ENCODE measurements at regions not wholly inside any gene's neighbourhood (a gene's known extent, or its start where the extent isn't known, plus 50 kb on each side); places are given as distances from the start of the nearest gene placed in this dataset.

DNA sequence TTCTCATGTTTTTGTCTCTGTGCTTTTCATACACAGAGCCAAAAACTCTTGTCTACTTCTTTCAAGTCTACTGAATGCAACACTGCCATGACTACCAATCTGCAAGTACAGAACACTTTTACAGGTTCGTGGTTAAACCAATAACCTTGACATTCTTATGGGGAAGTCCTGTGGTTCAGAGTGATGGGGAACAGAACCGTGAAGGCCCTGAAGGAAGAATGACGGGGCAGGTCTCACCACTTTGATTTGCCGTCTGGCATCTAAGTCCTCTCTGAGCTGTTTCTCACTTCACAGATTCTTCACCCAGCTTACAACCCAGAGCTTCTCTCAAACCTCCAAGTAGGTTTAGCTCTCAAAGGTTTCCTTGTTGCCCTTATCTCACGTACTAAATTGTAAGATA is 117.5 kb upstream of the SNTG2 start:
- no peaks in the 10 kb centered on the region for H3K79me1 ChIP-seq (ENCODE audit: low read length)
- H3K27me3 ChIP-seq (ENCODE audit: insufficient read depth, low read length) = no peaks in the 10 kb centered on the region
- no peaks in the 10 kb centered on the region for H3K79me2 ChIP-seq (ENCODE audit: control insufficient read depth, insufficient read depth, low read length, poor library complexity)
- no peak overlapping the region for H2AK5ac ChIP-seq (ENCODE audit: low read length)
- H3K4ac ChIP-seq (ENCODE audit: low read depth, low read length) = no peak overlapping the region
- DNase-seq = no peak
- no peak overlapping the region for H4K91ac ChIP-seq (ENCODE audit: low read depth, low read length)
- no peaks in the 10 kb centered on the region for H3K36me3 ChIP-seq (ENCODE audit: control insufficient read depth in 1 of 2, insufficient read depth in 2 of 2, low read length in 2 of 2)
- no peak overlapping the region for H3K18ac ChIP-seq (ENCODE audit: low read length)
- no peak overlapping the region for H2BK120ac ChIP-seq (ENCODE audit: insufficient read depth, low read length, poor library complexity)
- H2BK5ac ChIP-seq (ENCODE audit: low read depth, low read length, poor library complexity) = no peak overlapping the region
- H3K14ac ChIP-seq (ENCODE audit: low read length) = no peak overlapping the region
- no peak overlapping the region for H3K9ac ChIP-seq (ENCODE audit: low read length)
- no peak overlapping the region for H3K23ac ChIP-seq (ENCODE audit: low read length)
- peaks cover 2% of the 10 kb centered on the region for H3K9me3 ChIP-seq (ENCODE audit: insufficient read depth, low read depth, low read length)
- H4K8ac ChIP-seq (ENCODE audit: low read depth, low read length) = no peak overlapping the region
- H3K27ac ChIP-seq (ENCODE audit: low read depth, low read length) = no peak overlapping the region
- no peak overlapping the region for H3K4me2 ChIP-seq (ENCODE audit: low read length)
- H3K4me1 ChIP-seq (ENCODE audit: control insufficient read depth in 1 of 2, insufficient read depth in 2 of 2, low read length in 2 of 2) = no peaks in the 10 kb centered on the region
- no peak overlapping the region for H2BK12ac ChIP-seq (ENCODE audit: low read length)
- H4K12ac ChIP-seq (ENCODE audit: low read depth, low read length) = no peak overlapping the region
- H2AFZ ChIP-seq (ENCODE audit: insufficient read depth, low read length, poor library complexity) = no peak overlapping the region
- H3K4me3 ChIP-seq (ENCODE audit: low read depth, low read length) = no peak overlapping the region
- no CpG with 5 or more reads among the region's 5 CpGs for WGBS (ENCODE audit: extremely low coverage, insufficient coverage, insufficient read length)

DNA sequence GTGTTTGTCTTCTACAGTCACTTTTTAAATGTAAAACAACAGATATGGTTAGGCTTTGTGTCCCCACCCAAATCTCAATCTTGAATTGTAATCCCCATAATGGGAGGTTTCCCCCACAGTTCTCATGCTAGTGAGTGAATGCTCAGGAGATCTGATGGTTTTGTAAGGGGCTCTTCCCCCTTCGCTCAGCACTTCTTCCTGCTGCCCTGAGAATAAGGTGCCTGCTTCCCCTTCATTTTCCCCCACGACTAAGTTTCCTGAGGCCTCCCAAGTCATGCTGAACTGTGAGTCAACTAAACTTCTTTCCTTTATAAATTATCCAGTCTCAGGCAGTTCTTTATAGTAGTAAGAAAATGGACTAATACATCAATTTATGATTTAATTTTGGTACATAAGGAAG is 118.0 kb upstream of the SNTG2 start:
- H3K27ac ChIP-seq (ENCODE audit: low read depth, low read length) = no peak overlapping the region
- H2AK5ac ChIP-seq (ENCODE audit: low read length) = no peak overlapping the region
- H4K12ac ChIP-seq (ENCODE audit: low read depth, low read length) = no peak overlapping the region
- no peak overlapping the region for H2BK12ac ChIP-seq (ENCODE audit: low read length)
- H3K18ac ChIP-seq (ENCODE audit: low read length) = no peak overlapping the region
- no peak overlapping the region for H3K4me2 ChIP-seq (ENCODE audit: low read length)
- H4K91ac ChIP-seq (ENCODE audit: low read depth, low read length) = no peak overlapping the region
- no peak overlapping the region for H2AFZ ChIP-seq (ENCODE audit: insufficient read depth, low read length, poor library complexity)
- no CpG with 5 or more reads among the region's 2 CpGs for WGBS (ENCODE audit: extremely low coverage, insufficient coverage, insufficient read length)
- H3K4ac ChIP-seq (ENCODE audit: low read depth, low read length) = no peak overlapping the region
- no peak overlapping the region for H3K4me3 ChIP-seq (ENCODE audit: low read depth, low read length)
- DNase-seq = no peak
- no peaks in the 10 kb centered on the region for H3K79me2 ChIP-seq (ENCODE audit: control insufficient read depth, insufficient read depth, low read length, poor library complexity)
- H3K14ac ChIP-seq (ENCODE audit: low read length) = no peak overlapping the region
- no peaks in the 10 kb centered on the region for H3K36me3 ChIP-seq (ENCODE audit: control insufficient read depth in 1 of 2, insufficient read depth in 2 of 2, low read length in 2 of 2)
- H3K79me1 ChIP-seq (ENCODE audit: low read length) = no peaks in the 10 kb centered on the region
- peaks cover 2% of the 10 kb centered on the region for H3K9me3 ChIP-seq (ENCODE audit: insufficient read depth, low read depth, low read length)
- H3K27me3 ChIP-seq (ENCODE audit: insufficient read depth, low read length) = no peaks in the 10 kb centered on the region
- no peak overlapping the region for H2BK5ac ChIP-seq (ENCODE audit: low read depth, low read length, poor library complexity)
- H4K8ac ChIP-seq (ENCODE audit: low read depth, low read length) = no peak overlapping the region
- H2BK120ac ChIP-seq (ENCODE audit: insufficient read depth, low read length, poor library complexity) = no peak overlapping the region
- no peak overlapping the region for H3K9ac ChIP-seq (ENCODE audit: low read length)
- H3K23ac ChIP-seq (ENCODE audit: low read length) = no peak overlapping the region
- H3K4me1 ChIP-seq (ENCODE audit: control insufficient read depth in 1 of 2, insufficient read depth in 2 of 2, low read length in 2 of 2) = no peaks in the 10 kb centered on the region

DNA sequence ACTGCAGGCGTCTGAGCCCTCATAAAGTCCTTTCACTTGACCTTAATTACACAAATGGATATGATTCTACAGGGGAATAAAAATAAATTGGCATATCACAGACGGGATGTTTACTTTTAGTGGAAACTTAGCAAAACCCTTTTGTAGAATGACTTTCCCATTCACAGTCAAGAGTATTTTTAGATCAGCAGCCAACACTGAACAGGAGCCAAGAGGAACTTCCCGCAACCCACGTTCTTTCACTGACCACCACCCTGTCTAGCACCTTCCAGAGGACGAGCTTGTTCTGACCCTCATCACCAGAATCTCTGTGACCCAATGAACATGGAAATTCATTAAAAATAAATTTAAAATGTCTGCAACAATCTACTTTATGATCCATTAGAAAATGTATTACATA is 119.0 kb upstream of the SNTG2 start:
- Histone ChIP-seq H4K12ac (ENCODE audit: low read depth, low read length) (no peak overlapping the region), H2AFZ (ENCODE audit: insufficient read depth, low read length, poor library complexity) (no peak overlapping the region), H3K27ac (ENCODE audit: low read depth, low read length) (no peak overlapping the region), H3K79me1 (ENCODE audit: low read length) (no peaks in the 10 kb centered on the region), H3K79me2 (ENCODE audit: control insufficient read depth, insufficient read depth, low read length, poor library complexity) (no peaks in the 10 kb centered on the region), H3K4me1 (ENCODE audit: control insufficient read depth in 1 of 2, insufficient read depth in 2 of 2, low read length in 2 of 2) (no peaks in the 10 kb centered on the region), H3K18ac (ENCODE audit: low read length) (no peak overlapping the region), H4K8ac (ENCODE audit: low read depth, low read length) (no peak overlapping the region), H3K23ac (ENCODE audit: low read length) (no peak overlapping the region), H2BK12ac (ENCODE audit: low read length) (no peak overlapping the region), H2BK120ac (ENCODE audit: insufficient read depth, low read length, poor library complexity) (no peak overlapping the region), H4K91ac (ENCODE audit: low read depth, low read length) (no peak overlapping the region), H2AK5ac (ENCODE audit: low read length) (no peak overlapping the region), H3K4ac (ENCODE audit: low read depth, low read length) (no peak overlapping the region), H3K4me2 (ENCODE audit: low read length) (no peak overlapping the region), H3K14ac (ENCODE audit: low read length) (no peak overlapping the region), H3K9me3 (ENCODE audit: insufficient read depth, low read depth, low read length) (peaks cover 2% of the 10 kb centered on the region), H3K9ac (ENCODE audit: low read length) (no peak overlapping the region), H3K4me3 (ENCODE audit: low read depth, low read length) (no peak overlapping the region), H2BK5ac (ENCODE audit: low read depth, low read length, poor library complexity) (no peak overlapping the region), H3K27me3 (ENCODE audit: insufficient read depth, low read length) (no peaks in the 10 kb centered on the region), H3K36me3 (ENCODE audit: control insufficient read depth in 1 of 2, insufficient read depth in 2 of 2, low read length in 2 of 2) (no peaks in the 10 kb centered on the region)
- WGBS (ENCODE audit: extremely low coverage, insufficient coverage, insufficient read length) = no CpG with 5 or more reads among the region's 5 CpGs
- no peak for DNase-seq

DNA sequence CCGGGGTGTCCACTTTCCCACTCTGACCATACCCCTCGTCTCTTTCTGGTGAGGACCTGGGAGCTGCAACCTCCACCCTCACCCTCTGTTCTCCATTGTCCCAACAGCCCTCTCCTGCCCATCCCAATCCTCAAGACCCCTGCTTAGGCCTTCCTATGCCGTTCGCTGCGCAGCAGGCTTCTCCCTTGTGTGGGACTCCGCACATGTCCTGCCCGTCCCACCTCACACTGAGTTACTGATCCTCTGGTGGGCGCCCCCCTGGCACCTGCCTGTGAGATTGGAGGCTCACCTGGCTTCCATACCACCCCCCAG is 119.5 kb upstream of the SNTG2 start:
- Histone ChIP-seq H3K27ac (ENCODE audit: low read depth, low read length) (no peak overlapping the region), H3K4ac (ENCODE audit: low read depth, low read length) (no peak overlapping the region), H3K79me1 (ENCODE audit: low read length) (no peaks in the 10 kb centered on the region), H3K23ac (ENCODE audit: low read length) (no peak overlapping the region), H3K4me1 (ENCODE audit: control insufficient read depth in 1 of 2, insufficient read depth in 2 of 2, low read length in 2 of 2) (no peaks in the 10 kb centered on the region), H3K36me3 (ENCODE audit: control insufficient read depth in 1 of 2, insufficient read depth in 2 of 2, low read length in 2 of 2) (no peaks in the 10 kb centered on the region), H4K91ac (ENCODE audit: low read depth, low read length) (no peak overlapping the region), H3K79me2 (ENCODE audit: control insufficient read depth, insufficient read depth, low read length, poor library complexity) (no peaks in the 10 kb centered on the region), H4K12ac (ENCODE audit: low read depth, low read length) (no peak overlapping the region), H2BK5ac (ENCODE audit: low read depth, low read length, poor library complexity) (no peak overlapping the region), H2AFZ (ENCODE audit: insufficient read depth, low read length, poor library complexity) (no peak overlapping the region), H3K9me3 (ENCODE audit: insufficient read depth, low read depth, low read length) (peaks cover 2% of the 10 kb centered on the region), H3K27me3 (ENCODE audit: insufficient read depth, low read length) (no peaks in the 10 kb centered on the region), H3K4me3 (ENCODE audit: low read depth, low read length) (no peak overlapping the region), H2BK120ac (ENCODE audit: insufficient read depth, low read length, poor library complexity) (no peak overlapping the region), H2BK12ac (ENCODE audit: low read length) (no peak overlapping the region), H3K9ac (ENCODE audit: low read length) (no peak overlapping the region), H3K4me2 (ENCODE audit: low read length) (no peak overlapping the region), H3K18ac (ENCODE audit: low read length) (no peak overlapping the region), H4K8ac (ENCODE audit: low read depth, low read length) (no peak overlapping the region), H2AK5ac (ENCODE audit: low read length) (no peak overlapping the region), H3K14ac (ENCODE audit: low read length) (no peak overlapping the region)
- no CpG with 5 or more reads among the region's 8 CpGs for WGBS (ENCODE audit: extremely low coverage, insufficient coverage, insufficient read length)
- no peak for DNase-seq

All from trophoblast cell (in vitro differentiated cells and primary cell).